HepG2 (cell line): ENCODE measurements at regions not wholly inside any gene's neighbourhood (a gene's known extent, or its start where the extent isn't known, plus 50 kb on each side); places are given as distances from the start of the nearest gene placed in this dataset.

Experiments used
- ATAC-seq: fragments of 200-7000 bp; cut with Tn5 transposase; 3 replicates; pipeline ENCODE4 v1.9.1; 2020; ENCODE audit warnings: mild to moderate bottlenecking, moderate library complexity
- BruUV-seq: library from RNA; stranded (reverse); fragments of 400-500 nt; replicated peaks from 2 replicates; lab custom pipeline; 2021; lab: Mats Ljungman, UMichigan
- CTCF ChIA-PET: fragments of 300-600 bp; formaldehyde crosslinking; extraction: SDS; loops from one replicate; lab custom pipeline; 2021; ENCODE audit warnings: low total read pairs, inconsistent platforms, low intra/inter-chr PET ratio; lab: Yijun Ruan, JAX
- POLR2A ChIA-PET: fragments of 350-600 bp; sonication (Branson Sonifier 250); formaldehyde crosslinking; loops from one replicate; lab custom pipeline; 2020; ENCODE audit warnings: antibody characterized with exemption, inconsistent platforms; lab: Yijun Ruan, JAX
- DNase-seq: peaks from one replicate; pipeline ENCODE4 v3.0.0-alpha.2; 2015; ENCODE audit warnings: low spot score
- FAIRE-seq: peaks from 3 replicates; lab custom pipeline; 2011; peaks lifted over from hg19 to GRCh38; lab: Jason Lieb, UNC
- H2AFZ ChIP-seq: one replicate; pipeline ENCODE4 v1.6.1; 2011; ENCODE audit warnings: low read length, inconsistent platforms
- H3K27ac ChIP-seq: fragments of 300-600 bp; 3 replicates; pipeline ENCODE4 v1.8.0; 2011; ENCODE audit warnings: mixed run types, mild to moderate bottlenecking, mixed read lengths, low read length, inconsistent platforms; ENCODE audit not compliant: insufficient read depth; ENCODE audit errors: extremely low read length
- H3K27me3 ChIP-seq, 2 experiments: fragments of 200-600 bp in 1 of 2; 2 replicates in 1 of 2; 3 replicates in 1 of 2; pipeline versions ENCODE4 v1.6.0 to v1.8.0; 2011; ENCODE audit warnings: low read length in 2 of 2, mild to moderate bottlenecking in 2 of 2, moderate library complexity in 2 of 2, inconsistent platforms in 1 of 2; ENCODE audit not compliant: insufficient read depth in 2 of 2, control insufficient read depth in 1 of 2
- H3K36me3 ChIP-seq, 2 experiments: fragments of 200-600 bp in 1 of 2; replicated peaks in 1 of 2; 2 replicates in 1 of 2; 3 replicates in 1 of 2; pipeline versions ENCODE4 v1.5.1 to v1.8.0; 2011; ENCODE audit warnings: low read length in 2 of 2, inconsistent platforms in 1 of 2; ENCODE audit not compliant: insufficient read depth in 2 of 2, control insufficient read depth in 1 of 2
- H3K4me1 ChIP-seq: 2 replicates; pipeline ENCODE4 v1.5.1; 2012; ENCODE audit warnings: low read length, inconsistent platforms; ENCODE audit not compliant: insufficient read depth
- H3K4me2 ChIP-seq: 2 replicates; pipeline ENCODE4 v1.6.0; 2011; ENCODE audit warnings: low read depth, low read length, inconsistent platforms
- H3K4me3 ChIP-seq, 3 experiments: fragments of 200-600 bp in 1 of 3; sonication (generic), shearing (Covaris generic) in 1 of 3; replicated peaks in 1 of 3; 2 replicates each; pipeline ENCODE4 v1.5.1; 2011 to 2016; ENCODE audit warnings: low read length in 3 of 3, inconsistent platforms in 2 of 3, low read depth in 2 of 3, mild to moderate bottlenecking in 2 of 3, control low read depth in 1 of 3, mixed read lengths in 1 of 3; ENCODE audit not compliant: insufficient read depth in 1 of 3
- H3K79me2 ChIP-seq: one replicate; pipeline ENCODE4 v1.6.1; 2011; ENCODE audit warnings: low read length, inconsistent platforms; ENCODE audit not compliant: insufficient read depth
- H3K9ac ChIP-seq: 2 replicates; pipeline ENCODE4 v1.6.0; 2011; ENCODE audit warnings: mild to moderate bottlenecking, low read depth, low read length, inconsistent platforms; ENCODE audit not compliant: insufficient read depth
- H3K9me3 ChIP-seq: 2 replicates; pipeline ENCODE4 v1.5.1; 2012; ENCODE audit warnings: mild to moderate bottlenecking, low read length
- H4K20me1 ChIP-seq: 2 replicates; pipeline ENCODE4 v1.6.0; 2011; ENCODE audit warnings: inconsistent platforms, mild to moderate bottlenecking, low read length, moderate library complexity; ENCODE audit not compliant: insufficient read depth
- ELF1 ChIP-seq: sonication (generic); formaldehyde crosslinking; IDR thresholded peaks from 2 replicates; pipeline ENCODE4 v1.4.0; 2020; ENCODE audit warnings: missing genetic modification reagents
- NR2F1 ChIP-seq, 2 experiments: fragments of 450-650 bp in 1 of 2; formaldehyde crosslinking in 1 of 2; IDR thresholded peaks; 2 replicates each; pipeline versions ENCODE4 v1.5.0 to v1.6.1; 2016 to 2020; ENCODE audit warnings: mild to moderate bottlenecking in 1 of 2, missing compliant biosample characterization in 1 of 2, missing genetic modification reagents in 1 of 2, moderate library complexity in 1 of 2
- ONECUT2 ChIP-seq: sonication (generic); formaldehyde crosslinking; IDR thresholded peaks from 2 replicates; pipeline ENCODE4 v1.4.0; 2020; ENCODE audit warnings: missing genetic modification reagents
- PAXIP1 ChIP-seq: sonication (generic); formaldehyde crosslinking; conservative IDR thresholded peaks from 2 replicates; pipeline ENCODE4 v1.4.0; 2020; ENCODE audit warnings: mild to moderate bottlenecking, missing genetic modification reagents, moderate library complexity
- SMC3 ChIP-seq: IDR thresholded peaks from 2 replicates; pipeline ENCODE4 v1.6.1; 2011; ENCODE audit warnings: low read length, improper control_type of control experiment
- STAG1 ChIP-seq: sonication (generic); formaldehyde crosslinking; IDR thresholded peaks from 2 replicates; pipeline ENCODE4 v1.4.0; 2020; ENCODE audit warnings: missing genetic modification reagents
- ZFAT ChIP-seq: sonication (generic); formaldehyde crosslinking; conservative IDR thresholded peaks from 2 replicates; pipeline ENCODE4 v1.8.1; 2023; ENCODE audit warnings: missing genetic modification reagents, inconsistent platforms
- ZNF24 ChIP-seq: fragments of 450-650 bp; IDR thresholded peaks from 2 replicates; pipeline ENCODE4 v1.6.1; 2017; ENCODE audit warnings: antibody characterized with exemption, mild to moderate bottlenecking
- WGBS: methylation state at CpG from one replicate; pipeline ENCODE4 v1.1.6; 2017; ENCODE audit warnings: low lambda C conversion rate; 5-methylcytosine and 5-hydroxymethylcytosine counted together
- in situ Hi-C: cut with HindIII; loops from 2 replicates; pipeline ENCODE4 v1.10.0; 2017; ENCODE audit warnings: low pct_unique_long_range_greater_than_20kb; ENCODE audit not compliant: extremely low pct_ligation_motif_present
- intact Hi-C: fragments of 100-400 bp; cut with micrococcal nuclease; formaldehyde crosslinking; loops from one replicate; pipeline ENCODE4 v1.10.0; 2022; ENCODE audit not compliant: unreplicated experiment
- TF ChIP-seq, protein P1 (sequence below): sonication (generic); formaldehyde crosslinking; IDR thresholded peaks from 2 replicates; pipeline ENCODE4 v1.5.0; 2020; ENCODE audit warnings: mild to moderate bottlenecking, missing genetic modification reagents, moderate library complexity
- TF ChIP-seq, protein P2 (sequence below): fragments of 450-650 bp; IDR thresholded peaks from 2 replicates; pipeline ENCODE4 v1.6.1; 2016

- no peak for FAIRE-seq
- DNase-seq = peak; percentile 2
- Histone ChIP-seq H3K27me3 (no peaks in the 10 kb centered on the region), H3K9me3 (peaks cover 16% of the 10 kb centered on the region; the same call in 1 of the 2 replicates), H2AFZ (no peak overlapping the region)
- CTCF ChIA-PET = no interaction called here
- no peak for TF ChIP-seq ZNF24
- peak; percentile 23; the same call in 1 of the 2 replicates for TF ChIP-seq SMC3
- TF ChIP-seq NR2F1 (CRISPR knock-in tag; IDR thresholded peaks at IDR 0.05) = no peak
- TF ChIP-seq ELF1 (CRISPR knock-in tag) = no peak
- TF ChIP-seq, protein P1, sequence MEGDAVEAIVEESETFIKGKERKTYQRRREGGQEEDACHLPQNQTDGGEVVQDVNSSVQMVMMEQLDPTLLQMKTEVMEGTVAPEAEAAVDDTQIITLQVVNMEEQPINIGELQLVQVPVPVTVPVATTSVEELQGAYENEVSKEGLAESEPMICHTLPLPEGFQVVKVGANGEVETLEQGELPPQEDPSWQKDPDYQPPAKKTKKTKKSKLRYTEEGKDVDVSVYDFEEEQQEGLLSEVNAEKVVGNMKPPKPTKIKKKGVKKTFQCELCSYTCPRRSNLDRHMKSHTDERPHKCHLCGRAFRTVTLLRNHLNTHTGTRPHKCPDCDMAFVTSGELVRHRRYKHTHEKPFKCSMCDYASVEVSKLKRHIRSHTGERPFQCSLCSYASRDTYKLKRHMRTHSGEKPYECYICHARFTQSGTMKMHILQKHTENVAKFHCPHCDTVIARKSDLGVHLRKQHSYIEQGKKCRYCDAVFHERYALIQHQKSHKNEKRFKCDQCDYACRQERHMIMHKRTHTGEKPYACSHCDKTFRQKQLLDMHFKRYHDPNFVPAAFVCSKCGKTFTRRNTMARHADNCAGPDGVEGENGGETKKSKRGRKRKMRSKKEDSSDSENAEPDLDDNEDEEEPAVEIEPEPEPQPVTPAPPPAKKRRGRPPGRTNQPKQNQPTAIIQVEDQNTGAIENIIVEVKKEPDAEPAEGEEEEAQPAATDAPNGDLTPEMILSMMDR = peak; percentile 54
- TF ChIP-seq STAG1 (CRISPR knock-in tag) = peak; percentile 49
- TF ChIP-seq, all 625 proteins: peak for 3
- Histone ChIP-seq H3K4me2 (no peak overlapping the region), H4K20me1 (no peaks in the 10 kb centered on the region), H3K27ac (no peak overlapping the region), H3K79me2 (no peaks in the 10 kb centered on the region), H3K36me3 (no peaks in the 10 kb centered on the region), H3K9ac (no peak overlapping the region), H3K4me1 (peaks cover 11% of the 10 kb centered on the region), H3K4me3 (no peak overlapping the region)
- WGBS = 0% methylated on average over 3 of the region's 3 CpGs
- ATAC-seq = peak; percentile 88
- in situ Hi-C loops (no loop called here), intact Hi-C loops (loop anchor here (1.0 kb wide), 1 partner anchor 171 kb away; no protein-coding TSS in a partner anchor)
- no TSS peak for BruUV-seq
- POLR2A ChIA-PET = no interaction called here
Measured at GRCh38 chr12:23376238-23376637, 573.2 kb downstream of the SOX5 start.

- CTCF ChIA-PET = no interaction called here
- TF ChIP-seq, protein P2, sequence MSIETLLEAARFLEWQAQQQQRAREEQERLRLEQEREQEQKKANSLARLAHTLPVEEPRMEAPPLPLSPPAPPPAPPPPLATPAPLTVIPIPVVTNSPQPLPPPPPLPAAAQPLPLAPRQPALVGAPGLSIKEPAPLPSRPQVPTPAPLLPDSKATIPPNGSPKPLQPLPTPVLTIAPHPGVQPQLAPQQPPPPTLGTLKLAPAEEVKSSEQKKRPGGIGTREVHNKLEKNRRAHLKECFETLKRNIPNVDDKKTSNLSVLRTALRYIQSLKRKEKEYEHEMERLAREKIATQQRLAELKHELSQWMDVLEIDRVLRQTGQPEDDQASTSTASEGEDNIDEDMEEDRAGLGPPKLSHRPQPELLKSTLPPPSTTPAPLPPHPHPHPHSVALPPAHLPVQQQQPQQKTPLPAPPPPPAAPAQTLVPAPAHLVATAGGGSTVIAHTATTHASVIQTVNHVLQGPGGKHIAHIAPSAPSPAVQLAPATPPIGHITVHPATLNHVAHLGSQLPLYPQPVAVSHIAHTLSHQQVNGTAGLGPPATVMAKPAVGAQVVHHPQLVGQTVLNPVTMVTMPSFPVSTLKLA = no peak
- TF ChIP-seq PAXIP1 (CRISPR knock-in tag) = peak; percentile 48; the same call in 1 of the 2 replicates
- 0 out of 2 replicates have a peak, but pooled peaks have one; percentile 34 for TF ChIP-seq ONECUT2
- no peak for TF ChIP-seq ZFAT (CRISPR knock-in tag)
Measured at GRCh38 chr12:23380419-23381100, 568.9 kb downstream of the SOX5 start.

More at GRCh38 chr12:23380419-23381100, 568.9 kb downstream of the SOX5 start:
- no peak overlapping the region for H3K4me3 ChIP-seq
- ATAC-seq (peak; percentile 79), DNase-seq (no peak), FAIRE-seq (no peak)
- 17% methylated on average over 4 of the region's 4 CpGs for WGBS
- H3K4me2 ChIP-seq = no peak overlapping the region
- H3K4me1 ChIP-seq = peaks cover 11% of the 10 kb centered on the region
- peaks cover 16% of the 10 kb centered on the region; the same call in 1 of the 2 replicates for H3K9me3 ChIP-seq
- no peaks in the 10 kb centered on the region for H3K79me2 ChIP-seq
- H3K27ac ChIP-seq = no peak overlapping the region
- no TSS peak for BruUV-seq
- in situ Hi-C loops (no loop called here), intact Hi-C loops (no loop called here)
- POLR2A ChIA-PET = no interaction called here
- no peak overlapping the region for H2AFZ ChIP-seq
- no peaks in the 10 kb centered on the region for H4K20me1 ChIP-seq
- no peaks in the 10 kb centered on the region for H3K27me3 ChIP-seq
- no peaks in the 10 kb centered on the region for H3K36me3 ChIP-seq
- no peak overlapping the region for H3K9ac ChIP-seq
